ENCODE measurements at regions not wholly inside any gene's neighbourhood (a gene's known extent, or its start where the extent isn't known, plus 50 kb on each side); places are given as distances from the start of the nearest gene placed in this dataset.

DNA sequence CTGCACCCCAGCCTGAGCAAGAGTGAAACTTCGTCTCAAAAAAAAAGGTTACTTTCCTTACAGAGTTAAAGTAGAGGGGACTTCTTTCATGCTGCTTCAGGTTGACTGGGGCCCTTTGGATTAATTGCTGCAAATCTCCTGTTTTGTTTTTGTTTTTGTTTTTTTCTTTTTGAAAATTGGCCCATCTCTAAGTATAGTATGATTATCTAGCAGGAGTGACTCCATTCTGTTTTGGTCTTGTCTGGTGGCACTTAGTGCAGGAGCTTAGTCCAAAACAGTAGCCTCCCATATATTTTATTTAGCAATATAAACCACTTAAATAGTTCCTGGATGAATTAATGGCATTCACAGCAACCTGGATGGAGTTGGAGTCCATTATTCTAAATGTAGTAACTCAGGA lies 113.0 kb downstream of the RPL22L1 start:
- DNase-seq, result no peak
- Mint-ChIP-seq H3K4me1 (no peaks in the 10 kb centered on the region), H3K4me3 (no peak overlapping the region), H3K27ac (no peak overlapping the region), H3K9me3 (peaks cover 0 to 5% (median 0%) of the 10 kb centered on the region in 7 donors), H3K36me3 (no peaks in the 10 kb centered on the region), H3K27me3 (ENCODE audit: low read depth in 3 of 3) (peaks cover 1 to 2% (median 2%) of the 10 kb centered on the region in 3 donors)
- TF ChIP-seq, protein P1, sequence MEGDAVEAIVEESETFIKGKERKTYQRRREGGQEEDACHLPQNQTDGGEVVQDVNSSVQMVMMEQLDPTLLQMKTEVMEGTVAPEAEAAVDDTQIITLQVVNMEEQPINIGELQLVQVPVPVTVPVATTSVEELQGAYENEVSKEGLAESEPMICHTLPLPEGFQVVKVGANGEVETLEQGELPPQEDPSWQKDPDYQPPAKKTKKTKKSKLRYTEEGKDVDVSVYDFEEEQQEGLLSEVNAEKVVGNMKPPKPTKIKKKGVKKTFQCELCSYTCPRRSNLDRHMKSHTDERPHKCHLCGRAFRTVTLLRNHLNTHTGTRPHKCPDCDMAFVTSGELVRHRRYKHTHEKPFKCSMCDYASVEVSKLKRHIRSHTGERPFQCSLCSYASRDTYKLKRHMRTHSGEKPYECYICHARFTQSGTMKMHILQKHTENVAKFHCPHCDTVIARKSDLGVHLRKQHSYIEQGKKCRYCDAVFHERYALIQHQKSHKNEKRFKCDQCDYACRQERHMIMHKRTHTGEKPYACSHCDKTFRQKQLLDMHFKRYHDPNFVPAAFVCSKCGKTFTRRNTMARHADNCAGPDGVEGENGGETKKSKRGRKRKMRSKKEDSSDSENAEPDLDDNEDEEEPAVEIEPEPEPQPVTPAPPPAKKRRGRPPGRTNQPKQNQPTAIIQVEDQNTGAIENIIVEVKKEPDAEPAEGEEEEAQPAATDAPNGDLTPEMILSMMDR (IDR thresholded peaks at IDR 0.05), result no peak
- Histone ChIP-seq H4K20me1 (ENCODE audit: insufficient read depth, low read length) (no peaks in the 10 kb centered on the region), H3K27me3 (ENCODE audit: control insufficient read depth in 2 of 2, insufficient read depth in 2 of 2, low read length in 2 of 2) (no peaks in the 10 kb centered on the region), H3K27ac (ENCODE audit: low read depth in 1 of 2, low read length in 2 of 2) (no peak overlapping the region), H3K9me3 (replicated peaks in 1 of 2; ENCODE audit: control insufficient read depth in 1 of 2, insufficient read depth in 1 of 2, low read length in 2 of 2) (no peaks in the 10 kb centered on the region), H3K9ac (ENCODE audit: insufficient read depth, low read length, poor library complexity, severe bottlenecking) (no peak overlapping the region), H2AFZ (ENCODE audit: insufficient read depth, low read depth, low read length, poor library complexity, severe bottlenecking) (no peak overlapping the region), H3K79me2 (ENCODE audit: insufficient read depth, low read length) (no peaks in the 10 kb centered on the region), H3K4me2 (replicated peaks; ENCODE audit: extremely low read depth, low read length, poor library complexity, severe bottlenecking) (no peak overlapping the region), H3K4me1 (ENCODE audit: control insufficient read depth in 1 of 2, insufficient read depth in 2 of 2, low read length in 2 of 2) (no peaks in the 10 kb centered on the region), H3K4me3 (replicated peaks in 1 of 3; ENCODE audit: low read depth in 2 of 3, low read length in 3 of 3) (no peak overlapping the region), H3K36me3 (replicated peaks in 1 of 2; ENCODE audit: control insufficient read depth in 1 of 2, insufficient read depth in 2 of 2, low read length in 2 of 2) (no peaks in the 10 kb centered on the region)
- WGBS (ENCODE audit: insufficient coverage), result no CpG with 5 or more reads among the region's 1 CpG
- intact Hi-C loops (cut with micrococcal nuclease), result no loop called here

DNA sequence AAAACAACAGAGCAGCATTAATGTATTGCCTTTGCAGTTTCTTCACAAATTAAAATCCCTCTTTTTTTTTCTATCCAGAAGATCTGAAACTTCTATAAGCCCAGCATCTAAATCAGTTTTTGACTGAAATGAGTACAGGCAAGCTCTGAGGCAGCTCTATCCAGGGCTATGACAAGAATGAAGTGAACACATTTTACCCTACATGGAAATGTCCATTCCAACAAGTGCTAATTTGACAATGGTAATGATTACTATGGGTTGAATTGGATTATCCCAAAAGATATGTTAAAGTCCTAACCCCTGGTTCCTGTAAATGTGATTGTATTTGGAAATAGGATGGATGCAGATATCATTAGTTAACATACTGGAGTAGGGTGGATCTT lies 115.7 kb downstream of the RPL22L1 start:
- H3K4me3 ChIP-seq (replicated peaks in 1 of 3; ENCODE audit: low read depth in 2 of 3, low read length in 3 of 3), result no peak overlapping the region
- Mint-ChIP-seq H3K4me3 (no peak overlapping the region), H3K27ac (no peak overlapping the region), H3K36me3 (no peaks in the 10 kb centered on the region), H3K4me1 (no peaks in the 10 kb centered on the region), H3K9me3 (peaks cover 0 to 5% (median 0%) of the 10 kb centered on the region in 7 donors), H3K27me3 (ENCODE audit: low read depth in 3 of 3) (peaks cover 1 to 2% (median 2%) of the 10 kb centered on the region in 3 donors)
- no peak overlapping the region for H3K4me2 ChIP-seq (replicated peaks; ENCODE audit: extremely low read depth, low read length, poor library complexity, severe bottlenecking)
- no peak overlapping the region for H3K9ac ChIP-seq (ENCODE audit: insufficient read depth, low read length, poor library complexity, severe bottlenecking)
- TF ChIP-seq, protein P1 (IDR thresholded peaks at IDR 0.05), result no peak
- intact Hi-C loops (cut with micrococcal nuclease), result no loop called here
- no peaks in the 10 kb centered on the region for H4K20me1 ChIP-seq (ENCODE audit: insufficient read depth, low read length)
- peaks cover 0 to 2% of the 10 kb centered on the region in 2 donors for H3K27me3 ChIP-seq (ENCODE audit: control insufficient read depth in 2 of 2, insufficient read depth in 2 of 2, low read length in 2 of 2)
- H3K9me3 ChIP-seq (replicated peaks in 1 of 2; ENCODE audit: control insufficient read depth in 1 of 2, insufficient read depth in 1 of 2, low read length in 2 of 2), result no peaks in the 10 kb centered on the region
- H3K79me2 ChIP-seq (ENCODE audit: insufficient read depth, low read length), result no peaks in the 10 kb centered on the region
- H2AFZ ChIP-seq (ENCODE audit: insufficient read depth, low read depth, low read length, poor library complexity, severe bottlenecking), result no peak overlapping the region
- no peak overlapping the region for H3K27ac ChIP-seq (ENCODE audit: low read depth in 1 of 2, low read length in 2 of 2)
- no peak for DNase-seq
- no peaks in the 10 kb centered on the region for H3K36me3 ChIP-seq (replicated peaks in 1 of 2; ENCODE audit: control insufficient read depth in 1 of 2, insufficient read depth in 2 of 2, low read length in 2 of 2)
- H3K4me1 ChIP-seq (ENCODE audit: control insufficient read depth in 1 of 2, insufficient read depth in 2 of 2, low read length in 2 of 2), result no peaks in the 10 kb centered on the region
